ENCODE measurements at regions not wholly inside any gene's neighbourhood (a gene's known extent, or its start where the extent isn't known, plus 50 kb on each side); places are given as distances from the start of the nearest gene placed in this dataset.

- in situ Hi-C loops (cut with MboI; ENCODE audit: low sequenced_read_pairs, unreplicated experiment) = no loop called here
- no peak for TF ChIP-seq CTCF (IDR thresholded peaks at IDR 0.05; ENCODE audit: borderline replicate concordance, control extremely low read depth, extremely low read depth, insufficient read depth, missing control alignments)
- DNase-seq (ENCODE audit: low spot score) = peak; percentile 3
These were observed 59.0 kb downstream of the NDUFS5 start for GRCh38 chr1:39085174-39085573.

- in situ Hi-C loops (cut with MboI; ENCODE audit: low sequenced_read_pairs, unreplicated experiment) = no loop called here
- DNase-seq (ENCODE audit: low spot score) = no peak
- TF ChIP-seq CTCF (IDR thresholded peaks at IDR 0.05; ENCODE audit: borderline replicate concordance, control extremely low read depth, extremely low read depth, insufficient read depth, missing control alignments) = no peak
These were observed 60.2 kb downstream of the NDUFS5 start for GRCh38 chr1:39086386-39086785.

- in situ Hi-C loops (cut with MboI; ENCODE audit: low sequenced_read_pairs, unreplicated experiment) = no loop called here
- DNase-seq (ENCODE audit: low spot score) = no peak
- TF ChIP-seq CTCF (IDR thresholded peaks at IDR 0.05; ENCODE audit: borderline replicate concordance, control extremely low read depth, extremely low read depth, insufficient read depth, missing control alignments) = no peak
These were observed 60.8 kb downstream of the NDUFS5 start for GRCh38 chr1:39086865-39087409.

GRCh38 chr1:39087435-39087834 is 61.3 kb downstream of the NDUFS5 start:
- no peak for TF ChIP-seq CTCF (IDR thresholded peaks at IDR 0.05; ENCODE audit: borderline replicate concordance, control extremely low read depth, extremely low read depth, insufficient read depth, missing control alignments)
- DNase-seq (ENCODE audit: low spot score) = peak; percentile 20
- in situ Hi-C loops (cut with MboI; ENCODE audit: low sequenced_read_pairs, unreplicated experiment) = no loop called here

- no peak for TF ChIP-seq CTCF (IDR thresholded peaks at IDR 0.05; ENCODE audit: borderline replicate concordance, control extremely low read depth, extremely low read depth, insufficient read depth, missing control alignments)
- peak; percentile 11 for DNase-seq (ENCODE audit: low spot score)
- in situ Hi-C loops (cut with MboI; ENCODE audit: low sequenced_read_pairs, unreplicated experiment) = no loop called here
These were observed 62.5 kb downstream of the NDUFS5 start for GRCh38 chr1:39088658-39089057.

GRCh38 chr1:39089931-39090521 is 63.9 kb downstream of the NDUFS5 start:
- DNase-seq (ENCODE audit: low spot score) = peak; percentile 4
- in situ Hi-C loops (cut with MboI; ENCODE audit: low sequenced_read_pairs, unreplicated experiment) = loop anchor here (10.0 kb wide), 1 partner anchor 175 kb away; no protein-coding TSS in a partner anchor
- no peak for TF ChIP-seq CTCF (IDR thresholded peaks at IDR 0.05; ENCODE audit: borderline replicate concordance, control extremely low read depth, extremely low read depth, insufficient read depth, missing control alignments)
